ENCODE measurements at regions not wholly inside any gene's neighbourhood (a gene's known extent, or its start where the extent isn't known, plus 50 kb on each side); places are given as distances from the start of the nearest gene placed in this dataset.

- TF ChIP-seq ZNF704 (CRISPR knock-in tag; IDR thresholded peaks at IDR 0.05; ENCODE audit: borderline replicate concordance) (peak; percentile 51; the same call in 1 of the 2 replicates), ZNF569 (CRISPR knock-in tag; IDR thresholded peaks at IDR 0.05; ENCODE audit: borderline replicate concordance) (no peak), ZSCAN22 (CRISPR knock-in tag; IDR thresholded peaks at IDR 0.05) (peak; percentile 92), SNRNP70 (IDR thresholded peaks at IDR 0.05; ENCODE audit: low read depth, low read length) (no peak), KLF9 (CRISPR knock-in tag; IDR thresholded peaks at IDR 0.05; ENCODE audit: low read depth) (no peak), PRPF4 (IDR thresholded peaks at IDR 0.05; ENCODE audit: low read depth, low read length, poor library complexity, severe bottlenecking) (no peak), PAWR (CRISPR knock-in tag; IDR thresholded peaks at IDR 0.05; ENCODE audit: borderline replicate concordance) (no peak), NFAT5 (CRISPR knock-in tag; IDR thresholded peaks at IDR 0.05) (no peak), ZNF225 (CRISPR knock-in tag; IDR thresholded peaks at IDR 0.05) (peak; percentile 88; the same call in 1 of the 2 replicates), BCLAF1 (IDR thresholded peaks at IDR 0.05) (no peak), ZNF383 (CRISPR knock-in tag; IDR thresholded peaks at IDR 0.05; ENCODE audit: borderline replicate concordance) (no peak), SPEN (CRISPR knock-in tag; IDR thresholded peaks at IDR 0.05; ENCODE audit: low read depth) (peak; percentile 71), FUBP1 (CRISPR knock-in tag; IDR thresholded peaks at IDR 0.05; ENCODE audit: borderline replicate concordance) (0 out of 2 replicates have a peak, but pooled peaks have one; percentile 17), PHF5A (CRISPR knock-in tag; IDR thresholded peaks at IDR 0.05; ENCODE audit: low read depth, unreplicated experiment) (no peak), ZNF143 (CRISPR knock-in tag; IDR thresholded peaks at IDR 0.05) (peak; percentile 33; the same call in 1 of the 2 replicates), NR1H2 (CRISPR knock-in tag; IDR thresholded peaks at IDR 0.05; ENCODE audit: borderline replicate concordance, low read depth) (peak; percentile 72; the same call in 1 of the 2 replicates), GFI1 (CRISPR knock-in tag; IDR thresholded peaks at IDR 0.05; ENCODE audit: borderline replicate concordance) (peak; percentile 43; the same call in 1 of the 2 replicates)
Measured at GRCh38 chr2:226030788-226031646, 631.5 kb downstream of the NYAP2 start (continued).
